Thyroid gland (tissue), 4 donors: ENCODE measurements at regions not wholly inside any gene's neighbourhood (a gene's known extent, or its start where the extent isn't known, plus 50 kb on each side); places are given as distances from the start of the nearest gene placed in this dataset.
"Not testable (repeated sequence)": the region's sequence is repeated elsewhere in the genome, so short reads cannot be mapped to it uniquely, and the experiment has no call there.

Experiments used
- DNase-seq, 2 donors: peaks; one replicate each; pipeline ENCODE4 v3.0.0-alpha.2; 2019
- H3K27ac ChIP-seq, 3 donors: fragments of 200-600 bp; sonication (generic); 1 replicate in 2 of 3; 2 replicates in 1 of 3; pipeline ENCODE4 v1.5.1; 2016 to 2019; ENCODE audit warnings: mild to moderate bottlenecking in 1 of 3, moderate library complexity in 1 of 3
- H3K27me3 ChIP-seq: fragments of 200-600 bp; sonication (generic); one replicate; pipeline ENCODE4 v1.5.1; 2019
- H3K36me3 ChIP-seq, 2 donors: fragments of 200-600 bp; sonication (generic); one replicate each; pipeline ENCODE4 v1.5.1; 2016 to 2019
- H3K4me1 ChIP-seq, 2 donors: fragments of 200-600 bp; sonication (generic); one replicate each; pipeline ENCODE4 v1.5.1; 2017 to 2019
- H3K4me3 ChIP-seq, 3 donors: fragments of 200-600 bp; sonication (generic); replicated peaks in 1 of 3; 1 replicate in 2 of 3; 2 replicates in 1 of 3; pipeline ENCODE4 v1.5.1; 2016; ENCODE audit warnings: mild to moderate bottlenecking in 1 of 3
- H3K9me3 ChIP-seq: fragments of 200-600 bp; sonication (generic); one replicate; pipeline ENCODE4 v1.5.1; 2017
- POLR2A ChIP-seq, 2 donors: fragments of 450-650 bp; IDR thresholded peaks; one replicate each; pipeline ENCODE4 v1.6.1; 2017; ENCODE audit warnings: antibody characterized with exemption in 2 of 2, mild to moderate bottlenecking in 2 of 2, moderate library complexity in 1 of 2
- WGBS, 2 donors: methylation state at CpG; one replicate each; pipeline ENCODE4 v1.1.5; 2017; 5-methylcytosine and 5-hydroxymethylcytosine counted together
- intact Hi-C: fragments of 100-400 bp; cut with DNase I; formaldehyde crosslinking; loops from one replicate; pipeline ENCODE4 v1.15.1; 2023
- TF ChIP-seq, protein P1 (sequence below), 6 experiments: fragments of 200-600 bp in 3 of 6; fragments of 450-650 bp in 3 of 6; sonication (generic) in 3 of 6; IDR thresholded peaks; one replicate each; pipeline ENCODE4 v1.5.1; 2016 to 2019; ENCODE audit warnings: antibody characterized with exemption in 6 of 6, mild to moderate bottlenecking in 2 of 6, inconsistent platforms in 1 of 6, moderate library complexity in 1 of 6

DNA sequence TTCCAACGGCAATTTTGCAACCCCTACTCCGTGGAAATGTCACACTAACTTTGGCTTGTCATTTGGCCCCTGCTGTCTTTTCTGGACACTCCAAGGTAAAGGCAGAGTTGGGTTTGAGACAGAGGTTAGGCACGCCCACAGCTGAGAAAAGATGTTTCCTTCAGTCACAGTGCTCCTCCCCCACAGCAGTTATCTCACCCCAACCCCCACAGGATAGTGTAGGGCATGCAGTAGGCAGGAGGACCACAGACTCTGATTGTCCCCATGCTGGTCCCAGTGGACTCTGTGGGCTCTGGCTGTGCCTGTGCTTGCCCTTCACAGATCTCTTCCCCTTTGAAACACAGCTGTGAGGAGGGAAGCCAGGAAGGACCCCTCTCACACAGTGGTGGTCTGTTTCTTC lies 124.0 kb upstream of the CARMIL1 start:
- no peak for DNase-seq
- Histone ChIP-seq H3K27me3 (no peaks in the 10 kb centered on the region), H3K36me3 (no peaks in the 10 kb centered on the region), H3K27ac (peak overlapping the region in 1 of 3 donors; percentile 63), H3K4me1 (peaks cover 11 to 18% of the 10 kb centered on the region in 2 donors), H3K4me3 (no peak overlapping the region), H3K9me3 (no peaks in the 10 kb centered on the region)
- intact Hi-C loops, result no loop called here
- no peak for TF ChIP-seq POLR2A (IDR thresholded peaks at IDR 0.05)
- TF ChIP-seq, protein P1, sequence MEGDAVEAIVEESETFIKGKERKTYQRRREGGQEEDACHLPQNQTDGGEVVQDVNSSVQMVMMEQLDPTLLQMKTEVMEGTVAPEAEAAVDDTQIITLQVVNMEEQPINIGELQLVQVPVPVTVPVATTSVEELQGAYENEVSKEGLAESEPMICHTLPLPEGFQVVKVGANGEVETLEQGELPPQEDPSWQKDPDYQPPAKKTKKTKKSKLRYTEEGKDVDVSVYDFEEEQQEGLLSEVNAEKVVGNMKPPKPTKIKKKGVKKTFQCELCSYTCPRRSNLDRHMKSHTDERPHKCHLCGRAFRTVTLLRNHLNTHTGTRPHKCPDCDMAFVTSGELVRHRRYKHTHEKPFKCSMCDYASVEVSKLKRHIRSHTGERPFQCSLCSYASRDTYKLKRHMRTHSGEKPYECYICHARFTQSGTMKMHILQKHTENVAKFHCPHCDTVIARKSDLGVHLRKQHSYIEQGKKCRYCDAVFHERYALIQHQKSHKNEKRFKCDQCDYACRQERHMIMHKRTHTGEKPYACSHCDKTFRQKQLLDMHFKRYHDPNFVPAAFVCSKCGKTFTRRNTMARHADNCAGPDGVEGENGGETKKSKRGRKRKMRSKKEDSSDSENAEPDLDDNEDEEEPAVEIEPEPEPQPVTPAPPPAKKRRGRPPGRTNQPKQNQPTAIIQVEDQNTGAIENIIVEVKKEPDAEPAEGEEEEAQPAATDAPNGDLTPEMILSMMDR (IDR thresholded peaks at IDR 0.05), result no peak
- WGBS, 2 donors, result 86 to 91% methylated on average over 3 of the region's 3 CpGs

DNA sequence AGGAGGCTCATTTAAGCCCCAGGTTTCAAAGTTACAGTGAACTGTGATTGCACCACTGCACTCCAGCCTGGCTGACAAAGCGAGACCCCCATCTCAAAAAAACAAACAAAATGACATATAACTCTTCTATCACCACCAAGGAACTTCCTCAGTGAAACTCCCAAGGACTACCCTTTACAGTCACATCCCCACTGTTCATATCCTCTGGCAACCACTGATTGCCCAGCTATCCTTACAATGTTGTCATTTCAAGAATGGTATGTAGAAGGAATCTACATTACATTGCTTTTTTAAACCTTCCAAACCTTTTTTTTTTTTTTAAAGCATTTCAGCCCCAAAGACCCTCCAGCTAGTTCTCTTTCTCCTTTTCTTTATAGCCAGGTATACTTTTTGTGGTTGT lies 123.1 kb upstream of the CARMIL1 start:
- no peak overlapping the region for H3K27ac ChIP-seq
- no peaks in the 10 kb centered on the region for H3K36me3 ChIP-seq
- H3K27me3 ChIP-seq, result no peaks in the 10 kb centered on the region
- peaks cover 11 to 16% of the 10 kb centered on the region in 2 donors for H3K4me1 ChIP-seq
- intact Hi-C loops, result no loop called here
- no peak for TF ChIP-seq POLR2A (IDR thresholded peaks at IDR 0.05)
- TF ChIP-seq, protein P1 (IDR thresholded peaks at IDR 0.05), result no peak
- DNase-seq, result no peak
- 74 to 92% methylated on average over 1 of the region's 1 CpG for WGBS, 2 donors
- no peak overlapping the region for H3K4me3 ChIP-seq
- no peaks in the 10 kb centered on the region for H3K9me3 ChIP-seq

GRCh38 chr6:25157183-25157582 lies 122.0 kb upstream of the CARMIL1 start:
- H3K4me3 ChIP-seq, result no peak overlapping the region
- no peaks in the 10 kb centered on the region for H3K27me3 ChIP-seq
- no peak overlapping the region for H3K27ac ChIP-seq
- no peaks in the 10 kb centered on the region for H3K9me3 ChIP-seq
- DNase-seq, result no peak
- intact Hi-C loops, result no loop called here
- H3K4me1 ChIP-seq, result peaks cover 11 to 13% of the 10 kb centered on the region in 2 donors
- no peak for TF ChIP-seq POLR2A (IDR thresholded peaks at IDR 0.05)
- TF ChIP-seq, protein P1 (IDR thresholded peaks at IDR 0.05), result no peak
- 95 to 96% methylated on average over 7 of the region's 7 CpGs for WGBS, 2 donors
- H3K36me3 ChIP-seq, result no peaks in the 10 kb centered on the region

DNA sequence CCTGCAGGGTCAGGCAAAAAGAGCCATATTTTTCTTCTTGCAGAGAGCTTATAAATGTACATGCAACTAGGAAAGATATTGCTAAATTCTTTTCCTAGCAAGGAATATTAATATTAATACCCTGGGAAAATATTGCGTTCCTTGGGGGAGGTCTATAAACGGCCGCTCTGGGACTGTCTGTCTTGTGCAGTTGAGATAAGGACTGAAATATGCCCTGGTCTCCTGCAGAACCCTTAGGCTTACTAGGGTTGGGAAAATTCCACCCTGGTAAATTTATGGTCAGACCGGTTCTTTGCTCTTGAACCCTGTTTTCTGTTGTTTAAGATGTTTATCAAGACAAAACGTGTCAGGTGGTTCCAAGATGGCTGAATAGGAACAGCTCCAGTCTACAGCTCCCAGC lies 121.3 kb upstream of the CARMIL1 start:
- Histone ChIP-seq H3K4me3 (no peak overlapping the region), H3K36me3 (no peaks in the 10 kb centered on the region), H3K4me1 (peaks cover 11 to 13% of the 10 kb centered on the region in 2 donors), H3K27me3 (no peaks in the 10 kb centered on the region), H3K27ac (no peak overlapping the region), H3K9me3 (no peaks in the 10 kb centered on the region)
- no peak for DNase-seq
- 98 to 99% methylated on average over 5 of the region's 5 CpGs for WGBS, 2 donors
- TF ChIP-seq, protein P1 (IDR thresholded peaks at IDR 0.05), result no peak
- TF ChIP-seq POLR2A (IDR thresholded peaks at IDR 0.05), result no peak
- intact Hi-C loops, result no loop called here

- H3K4me3 ChIP-seq, intact Hi-C loops, H3K4me1 ChIP-seq, H3K36me3 ChIP-seq, H3K27ac ChIP-seq, H3K9me3 ChIP-seq, H3K27me3 ChIP-seq, DNase-seq: not testable (repeated sequence)
Observed at GRCh38 chr6:25160134-25160533, 119.0 kb upstream of the CARMIL1 start.

DNA sequence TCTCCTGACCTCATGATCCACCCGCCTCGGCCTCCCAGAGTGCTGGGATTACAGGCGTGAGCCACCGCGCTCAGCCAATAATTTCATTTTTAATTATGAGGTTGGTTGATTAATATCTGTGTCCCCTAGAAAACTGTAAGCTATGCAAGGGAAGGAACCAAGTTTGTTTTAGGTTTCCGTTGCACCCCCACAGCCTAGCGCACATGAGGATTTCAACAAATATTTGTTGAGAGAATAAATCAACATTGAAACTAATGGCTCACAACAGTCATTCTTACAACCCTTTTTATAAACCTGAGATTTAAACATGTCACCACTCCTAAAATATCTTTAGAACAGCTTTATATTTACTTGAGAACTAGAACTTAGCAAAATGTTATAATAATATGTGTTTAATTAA lies 114.0 kb upstream of the CARMIL1 start:
- intact Hi-C loops, result no loop called here
- 85 to 90% methylated on average over 7 of the region's 7 CpGs for WGBS, 2 donors
- H3K27ac ChIP-seq, result peak overlapping the region; percentile 62 to 88 (median 78)

More for the DNA sequence above, 114.0 kb upstream of the CARMIL1 start:
- no peaks in the 10 kb centered on the region for H3K36me3 ChIP-seq
- peak overlapping the region in 2 of 3 donors; percentile 26 to 41 for H3K4me3 ChIP-seq
- peak in 1 of 2 donors; percentile 41 for DNase-seq
- no peaks in the 10 kb centered on the region for H3K9me3 ChIP-seq
- peaks cover 24 to 31% of the 10 kb centered on the region in 2 donors for H3K4me1 ChIP-seq
- H3K27me3 ChIP-seq, result no peaks in the 10 kb centered on the region
- TF ChIP-seq, protein P1 (IDR thresholded peaks at IDR 0.05), result no peak
- TF ChIP-seq POLR2A (IDR thresholded peaks at IDR 0.05), result no peak
